Retinal pigment epithelial cell (primary cell): ENCODE measurements at regions not wholly inside any gene's neighbourhood (a gene's known extent, or its start where the extent isn't known, plus 50 kb on each side); places are given as distances from the start of the nearest gene placed in this dataset.

ENCODE experiments used
- DNase-seq: peaks from one replicate; pipeline ENCODE4 v3.0.0-alpha.2; 2010; ENCODE audit warnings: low read depth
- H3K4me3 ChIP-seq: 2 replicates; pipeline ENCODE4 v1.5.1; 2011; ENCODE audit warnings: mild to moderate bottlenecking, low read length, control low read depth, moderate library complexity
- CTCF ChIP-seq: conservative IDR thresholded peaks from 2 replicates; pipeline ENCODE4 v1.5.1; 2011; ENCODE audit warnings: low read depth, low read length, control low read depth, inconsistent platforms

- DNase-seq: no peak
- TF ChIP-seq CTCF: no peak
- H3K4me3 ChIP-seq: no peak overlapping the region
Observed at GRCh38 chr5:91820874-91821273, 437.8 kb upstream of the ARRDC3 start.

DNA sequence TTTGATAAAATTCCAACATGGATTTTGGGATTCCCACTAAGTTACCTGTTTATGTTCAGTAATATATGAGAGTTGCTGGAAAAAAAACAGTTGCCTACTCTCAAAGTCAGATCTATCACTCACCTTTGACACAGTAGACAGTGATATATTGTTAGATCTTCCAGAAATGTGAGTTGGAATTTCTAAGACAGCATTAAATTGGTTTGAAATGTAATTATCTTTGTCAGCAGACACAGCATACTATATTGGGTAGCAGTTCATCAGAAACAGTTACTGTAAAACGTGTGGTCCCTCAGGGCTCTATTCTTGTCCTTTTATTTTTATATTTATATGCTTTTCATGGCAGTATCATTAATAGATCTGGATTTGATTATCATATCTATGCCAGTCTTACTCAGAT lies 433.6 kb upstream of the ARRDC3 start:
- no peak overlapping the region for H3K4me3 ChIP-seq
- DNase-seq: no peak
- TF ChIP-seq CTCF: no peak

DNA sequence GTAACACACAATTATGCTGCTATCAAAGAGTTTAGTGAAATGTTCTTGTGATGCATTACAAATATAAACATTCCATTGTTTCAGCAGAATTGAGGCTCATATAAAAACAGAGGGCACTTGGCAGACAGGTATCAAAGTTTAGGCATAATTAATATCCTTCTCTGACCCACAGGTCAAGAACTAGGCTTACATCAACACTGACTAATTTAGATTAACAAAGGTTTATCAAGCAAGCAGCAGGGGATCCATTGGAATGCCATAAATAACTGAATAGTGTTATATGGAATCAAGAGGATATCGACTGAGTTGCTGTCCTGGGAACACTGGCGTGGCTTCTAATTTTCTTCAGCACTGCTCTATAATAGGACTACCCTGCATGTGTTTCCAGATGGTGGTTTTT lies 414.5 kb upstream of the ARRDC3 start:
- DNase-seq: no peak
- no peak for TF ChIP-seq CTCF
- H3K4me3 ChIP-seq: no peak overlapping the region

DNA sequence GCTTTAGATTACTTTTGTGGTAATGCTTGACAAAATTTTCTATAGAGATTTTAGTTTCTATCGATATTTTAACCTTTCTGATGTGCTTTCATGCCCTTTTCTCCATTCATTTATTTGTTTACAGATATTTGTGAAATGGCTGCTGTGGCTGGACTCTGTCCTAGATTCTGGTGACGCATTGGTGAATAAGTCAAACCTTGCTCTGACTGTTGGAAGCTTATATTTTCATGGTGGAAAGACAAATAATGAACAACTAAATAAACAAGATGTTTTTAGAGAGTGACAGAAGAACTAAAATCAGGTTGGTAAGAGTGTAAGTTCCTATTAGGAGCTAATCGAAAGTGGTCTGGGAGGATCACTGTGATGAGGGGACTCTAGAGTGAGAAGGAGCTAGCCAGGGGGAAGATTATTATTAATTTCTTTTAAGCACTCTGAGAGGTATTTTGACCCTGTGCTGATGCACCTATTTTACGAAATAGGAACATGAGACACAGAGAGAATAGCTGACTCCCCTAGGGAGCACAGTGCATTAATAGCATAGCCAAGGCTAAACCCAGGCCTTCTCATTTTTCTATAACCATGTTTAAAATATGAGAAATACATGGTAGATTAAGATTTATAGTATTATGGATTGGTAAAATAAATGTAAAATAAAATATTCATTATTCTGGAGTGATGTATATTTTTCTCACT lies 411.9 kb upstream of the ARRDC3 start:
- TF ChIP-seq CTCF: no peak
- H3K4me3 ChIP-seq: no peak overlapping the region
- DNase-seq: no peak

DNA sequence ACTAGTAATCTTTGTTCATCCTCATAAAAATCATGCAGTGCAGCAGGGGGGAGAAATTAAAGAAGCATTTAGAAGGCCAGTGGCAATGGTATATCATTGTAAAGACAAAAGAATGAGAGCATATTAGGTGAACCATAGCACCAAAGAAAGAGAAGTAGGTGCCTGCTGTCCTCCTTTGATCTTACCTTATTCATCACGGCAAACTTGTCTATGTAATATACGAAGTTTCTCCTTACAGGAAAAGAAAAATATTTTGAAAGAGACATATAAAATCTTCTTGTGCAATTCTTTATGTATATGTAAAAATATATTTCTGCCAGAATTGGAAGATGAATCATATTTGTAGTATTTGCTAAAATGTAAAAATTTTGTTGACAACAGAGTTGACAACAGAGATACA lies 411.3 kb upstream of the ARRDC3 start:
- no peak for TF ChIP-seq CTCF
- DNase-seq: no peak
- H3K4me3 ChIP-seq: no peak overlapping the region

DNA sequence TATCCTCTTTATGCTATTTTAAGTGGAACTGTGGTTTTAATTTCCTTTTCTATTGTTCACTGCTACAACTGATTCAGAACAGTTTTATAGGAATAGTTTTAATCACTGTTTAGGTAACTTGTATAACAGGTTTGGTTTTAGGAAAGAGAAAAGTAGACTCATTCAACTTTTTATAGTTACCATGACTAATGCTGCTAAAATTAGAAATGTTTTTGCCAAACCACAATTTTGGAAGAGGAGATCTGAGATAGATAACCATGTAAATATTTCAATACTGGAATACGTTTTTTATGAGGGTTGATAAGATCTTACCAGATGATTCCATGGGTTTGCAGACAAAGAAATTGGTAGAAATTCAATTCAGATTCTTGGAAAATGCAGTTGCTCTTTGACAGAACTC lies 404.6 kb upstream of the ARRDC3 start:
- H3K4me3 ChIP-seq: no peak overlapping the region
- DNase-seq: no peak
- no peak for TF ChIP-seq CTCF

GRCh38 chr5:91777671-91778070 lies 394.6 kb upstream of the ARRDC3 start:
- TF ChIP-seq CTCF: no peak
- no peak for DNase-seq
- H3K4me3 ChIP-seq: no peak overlapping the region
